ENCODE measurements at regions not wholly inside any gene's neighbourhood (a gene's known extent, or its start where the extent isn't known, plus 50 kb on each side); places are given as distances from the start of the nearest gene placed in this dataset.
"Not testable (repeated sequence)": the region's sequence is repeated elsewhere in the genome, so short reads cannot be mapped to it uniquely, and the experiment has no call there.

DNA sequence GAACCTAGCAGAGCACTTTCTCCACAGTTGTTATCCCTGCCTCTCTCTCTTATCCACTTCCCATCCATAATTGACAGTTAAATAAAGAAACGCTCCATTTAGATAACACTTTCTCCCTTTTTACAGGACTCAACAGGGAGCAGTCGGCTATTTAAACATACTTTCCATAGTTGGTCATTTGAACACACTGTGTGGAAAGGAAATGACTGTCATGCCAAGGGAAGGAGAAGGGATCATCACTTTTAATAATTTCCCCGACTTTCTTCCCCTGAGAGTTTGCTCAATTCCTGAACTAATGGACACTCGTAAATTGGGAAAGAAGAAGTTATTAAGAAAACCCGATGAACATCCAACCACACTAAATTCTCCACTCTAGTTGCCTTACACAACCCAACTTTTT is 400.8 kb upstream of the PTGER4 start:
- no peak for DNase-seq (ENCODE audit: low spot score)

DNA sequence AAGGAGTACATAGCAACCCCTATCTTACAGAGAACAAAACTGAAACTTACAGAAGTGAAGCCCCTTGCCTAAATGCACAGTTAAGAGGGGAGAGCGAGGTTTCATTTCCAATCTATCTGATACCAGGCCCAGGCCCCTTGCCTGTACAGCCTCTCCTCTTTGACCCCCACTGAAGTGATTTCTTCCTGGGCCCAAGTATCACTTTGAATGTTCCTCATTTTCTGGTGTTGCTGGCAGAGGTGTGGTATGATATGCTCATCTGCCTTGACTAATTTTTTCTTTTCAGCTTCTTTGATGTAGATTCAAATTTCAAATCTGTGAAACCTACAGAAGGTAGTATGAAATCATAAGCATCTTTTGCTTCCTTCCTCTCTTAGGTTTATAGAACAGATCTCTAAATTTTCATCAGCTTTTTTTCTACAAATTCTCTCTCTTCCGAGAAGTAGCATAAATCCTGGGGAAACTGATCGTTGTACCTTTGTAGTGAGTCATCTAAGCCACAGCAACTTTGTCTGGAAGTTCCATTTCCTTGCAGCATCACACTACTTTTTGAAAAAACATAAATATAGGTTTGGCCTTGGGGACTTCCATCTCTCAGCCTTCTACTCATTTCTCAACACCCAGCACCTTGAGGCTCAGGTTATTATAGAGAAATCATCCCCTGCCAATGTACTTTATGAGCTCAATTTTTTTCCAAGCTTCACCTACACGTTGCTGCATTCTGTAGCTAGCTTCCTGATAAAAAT is 402.4 kb upstream of the PTGER4 start:
- no peak for DNase-seq (ENCODE audit: low spot score)

DNA sequence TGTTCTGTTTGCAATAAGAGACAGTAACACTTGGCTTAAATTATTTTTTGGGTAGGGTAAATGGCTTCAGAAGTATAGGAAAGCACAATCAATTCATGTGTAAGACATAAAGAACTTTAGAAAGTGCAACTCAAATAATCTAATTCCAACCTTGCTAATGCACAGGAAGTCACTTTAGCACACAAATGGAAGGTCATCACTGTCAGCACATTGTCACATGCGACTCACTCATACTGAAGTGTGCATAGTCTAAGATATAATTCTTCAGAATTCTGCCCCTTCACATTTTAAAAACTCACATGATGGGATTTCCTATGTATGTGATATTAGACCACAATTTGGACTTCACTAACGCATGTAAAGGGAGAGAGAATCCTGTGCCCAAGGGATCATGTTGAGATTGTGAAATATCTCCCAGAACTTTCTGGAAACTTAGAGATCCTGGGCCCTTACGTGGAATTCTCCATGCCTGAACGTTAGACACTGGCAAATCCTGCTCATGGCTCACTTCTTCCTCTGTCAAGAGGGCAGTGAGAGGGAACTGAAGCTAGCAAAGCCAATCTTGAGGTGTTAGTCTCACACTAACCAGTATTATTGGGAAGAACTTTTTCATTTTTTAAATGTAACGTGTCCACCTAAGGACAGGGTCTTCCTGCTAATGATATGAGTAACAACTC is 403.2 kb upstream of the PTGER4 start:
- DNase-seq (ENCODE audit: low spot score), result no peak

DNA sequence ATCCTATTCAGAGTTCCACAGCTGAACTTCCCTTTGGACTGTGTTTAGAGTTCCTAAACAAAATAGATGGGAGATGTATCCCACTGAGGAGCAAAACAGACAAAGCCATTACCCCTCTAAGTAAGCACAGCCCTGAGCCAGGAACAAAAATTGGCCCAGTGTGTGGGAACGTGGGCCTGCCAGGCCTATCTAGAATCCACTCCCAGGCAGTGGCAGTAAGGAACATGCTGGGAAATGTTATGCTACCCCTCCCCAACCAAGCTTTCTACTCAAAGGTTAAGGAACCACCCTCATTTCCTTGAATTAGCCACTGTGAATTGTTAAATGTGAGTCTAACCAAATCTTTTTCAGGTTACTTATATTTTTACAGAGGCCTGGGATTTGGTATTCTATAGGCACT is 405.1 kb upstream of the PTGER4 start:
- no peak for DNase-seq (ENCODE audit: low spot score)

DNA sequence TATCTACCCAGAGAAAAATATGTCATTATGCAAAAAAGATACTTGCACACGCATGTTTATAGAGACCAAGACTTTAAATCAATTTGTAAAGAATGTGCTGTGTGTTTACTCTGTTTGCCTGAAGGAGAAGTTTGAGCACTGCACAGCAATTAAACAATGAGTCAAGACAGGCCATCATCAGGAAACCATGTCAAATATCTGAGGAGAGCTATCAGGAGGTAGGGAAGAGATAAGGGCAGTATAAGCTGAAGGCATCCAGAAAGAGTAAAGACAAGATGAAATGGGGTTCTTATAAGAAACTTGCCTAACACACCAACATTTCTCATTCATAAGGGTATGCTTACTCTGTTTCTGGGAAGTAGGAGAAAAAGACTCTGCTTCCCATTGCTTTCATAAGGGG is 405.8 kb upstream of the PTGER4 start:
- no peak for DNase-seq (ENCODE audit: low spot score)

- no peak for DNase-seq (ENCODE audit: low spot score)
Observed at GRCh38 chr5:40271476-40271875, 408.2 kb upstream of the PTGER4 start.

GRCh38 chr5:40270274-40270845 is 409.4 kb upstream of the PTGER4 start:
- DNase-seq (ENCODE audit: low spot score), result no peak

DNA sequence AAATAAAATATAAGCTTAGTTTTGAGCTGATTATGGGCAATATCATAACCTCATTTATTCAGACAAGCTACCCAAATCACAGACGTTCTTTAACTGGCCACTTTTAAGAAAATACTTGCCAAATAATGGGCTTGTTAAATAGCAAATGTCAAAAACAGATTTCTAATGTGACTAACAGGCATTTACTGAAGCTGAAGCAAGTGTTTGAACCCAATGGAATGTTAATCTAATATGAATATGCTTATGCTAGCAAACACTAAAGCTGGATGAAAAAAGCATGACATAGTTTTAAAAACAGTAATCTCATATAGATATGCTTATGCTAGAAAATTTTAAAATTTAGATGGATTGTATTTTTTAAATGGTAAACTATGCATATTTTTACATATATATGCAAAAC is 411.6 kb upstream of the PTGER4 start:
- DNase-seq (ENCODE audit: low spot score), result no peak

GRCh38 chr5:40266952-40267351 is 412.8 kb upstream of the PTGER4 start:
- no peak for DNase-seq (ENCODE audit: low spot score)

GRCh38 chr5:40261984-40262383 is 417.7 kb upstream of the PTGER4 start:
- DNase-seq (ENCODE audit: low spot score), result no peak

DNA sequence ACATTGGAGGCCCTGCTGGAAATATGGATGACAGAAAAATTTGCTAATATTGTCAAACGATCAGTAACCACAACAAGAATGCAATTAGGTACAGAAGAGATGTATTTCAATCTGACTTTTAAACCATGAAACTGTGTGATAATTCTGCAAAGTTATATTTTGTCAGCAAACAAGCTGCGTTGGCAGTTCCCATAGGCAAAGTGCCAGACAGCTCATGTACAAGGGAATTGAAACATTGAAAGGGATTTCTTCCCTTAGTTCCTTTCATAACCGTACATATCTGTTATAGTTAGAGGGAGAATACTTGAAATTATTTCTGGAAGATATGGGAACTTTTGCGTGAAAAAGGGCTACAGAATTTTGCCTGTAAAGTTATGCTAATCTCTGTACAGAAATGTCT is 419.4 kb upstream of the PTGER4 start:
- DNase-seq (ENCODE audit: low spot score), result no peak

- DNase-seq (ENCODE audit: low spot score), result no peak
Observed at GRCh38 chr5:40258222-40258621, 421.5 kb upstream of the PTGER4 start.

DNA sequence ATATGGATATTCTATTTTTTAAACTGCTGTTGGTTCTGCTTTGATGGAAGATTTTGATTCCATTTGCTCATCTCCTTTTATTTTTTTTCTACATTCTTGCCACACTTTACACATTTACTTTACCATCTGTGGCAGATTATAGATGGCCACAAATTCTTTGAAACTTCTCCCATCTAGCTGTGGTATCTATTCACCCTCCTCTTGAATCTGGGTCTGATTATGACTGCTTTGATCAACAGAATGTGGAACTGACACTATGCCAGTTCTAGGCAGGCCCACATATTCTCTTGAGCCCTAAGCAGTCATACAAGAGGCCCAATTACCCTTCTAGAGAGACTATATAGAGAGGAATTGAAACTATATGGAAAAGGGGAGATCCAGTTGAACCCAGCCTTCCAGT is 439.0 kb upstream of the PTGER4 start:
- no peak for DNase-seq (ENCODE audit: low spot score)

- DNase-seq (ENCODE audit: low spot score), result no peak
Observed at GRCh38 chr5:40240111-40240510, 439.6 kb upstream of the PTGER4 start.

DNA sequence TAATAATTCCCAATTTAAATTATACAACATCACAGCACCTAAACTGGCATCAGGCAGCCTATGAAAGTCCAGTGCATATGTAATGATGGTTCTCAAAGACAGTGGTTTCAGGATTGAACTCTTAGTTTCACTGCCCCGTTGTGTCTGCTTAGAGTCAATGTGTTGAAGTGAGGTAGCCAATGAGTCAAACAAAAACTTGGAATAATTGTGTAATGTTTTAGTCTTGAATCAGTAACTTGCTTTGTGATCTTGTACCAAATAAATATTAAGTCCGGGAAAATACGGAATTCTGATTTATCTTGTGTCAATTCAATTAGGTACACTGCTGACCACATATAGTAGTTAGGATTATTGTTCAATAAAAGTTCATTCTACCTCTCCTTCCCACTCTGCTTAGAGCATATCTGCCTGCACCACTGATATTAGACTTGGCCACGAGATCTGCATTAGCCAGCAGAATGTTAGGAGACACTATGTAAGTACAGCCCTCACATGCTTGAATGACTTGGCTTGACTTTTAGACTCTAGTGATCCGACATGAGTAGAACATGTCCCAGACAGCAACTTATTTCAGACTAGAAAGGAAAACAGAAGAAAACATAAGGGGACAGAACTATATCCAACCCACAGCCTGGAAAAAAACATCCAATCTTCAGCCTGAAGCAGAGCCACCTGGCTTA is 441.5 kb upstream of the PTGER4 start:
- DNase-seq (ENCODE audit: low spot score), result no peak

- no peak for DNase-seq (ENCODE audit: low spot score)
Observed at GRCh38 chr5:40235471-40236400, 444.0 kb upstream of the PTGER4 start.

GRCh38 chr5:40233268-40233667 is 446.4 kb upstream of the PTGER4 start:
- DNase-seq (ENCODE audit: low spot score), result no peak

DNA sequence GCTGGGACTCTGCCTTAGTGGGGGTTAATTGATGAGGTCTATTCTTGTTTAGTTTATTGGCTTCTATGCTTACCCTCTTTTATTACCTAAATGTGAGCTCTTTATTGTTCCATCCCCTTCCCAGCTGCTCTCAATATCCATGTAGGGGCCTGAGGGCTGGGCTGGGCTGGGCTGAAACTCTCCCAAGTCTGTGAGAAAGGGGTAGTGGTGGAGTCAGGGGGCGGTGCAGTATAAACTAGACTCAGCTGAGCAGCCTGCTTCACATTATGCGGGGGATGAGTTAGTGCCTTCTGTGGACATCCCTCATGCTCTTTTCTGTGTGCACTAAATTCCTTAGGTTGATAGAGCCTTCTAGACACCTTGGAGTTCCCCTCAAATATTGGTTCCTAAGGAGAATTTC is 451.8 kb upstream of the PTGER4 start:
- DNase-seq (ENCODE audit: low spot score), result no peak

- no peak for DNase-seq (ENCODE audit: low spot score)
Observed at GRCh38 chr5:40227366-40227765, 452.3 kb upstream of the PTGER4 start.

DNA sequence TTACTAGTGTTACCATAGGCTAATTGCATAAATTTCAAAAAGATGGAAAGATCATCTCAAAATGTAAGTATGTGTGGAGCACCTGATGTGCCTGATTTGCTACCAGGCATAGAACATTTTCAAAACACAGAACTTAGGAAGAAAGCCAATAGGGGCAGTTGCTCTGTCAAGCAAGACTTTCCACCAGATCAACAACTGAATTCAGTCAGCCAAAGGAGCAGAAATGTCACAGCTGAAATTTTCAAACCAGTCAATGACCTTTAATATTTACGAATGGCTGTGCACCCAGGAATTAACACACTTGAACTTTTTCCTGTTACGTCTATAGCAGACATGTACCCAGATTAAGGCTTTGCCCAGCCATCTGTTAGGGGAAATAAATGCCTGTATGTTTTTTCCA is 452.8 kb upstream of the PTGER4 start:
- no peak for DNase-seq (ENCODE audit: low spot score)

DNA sequence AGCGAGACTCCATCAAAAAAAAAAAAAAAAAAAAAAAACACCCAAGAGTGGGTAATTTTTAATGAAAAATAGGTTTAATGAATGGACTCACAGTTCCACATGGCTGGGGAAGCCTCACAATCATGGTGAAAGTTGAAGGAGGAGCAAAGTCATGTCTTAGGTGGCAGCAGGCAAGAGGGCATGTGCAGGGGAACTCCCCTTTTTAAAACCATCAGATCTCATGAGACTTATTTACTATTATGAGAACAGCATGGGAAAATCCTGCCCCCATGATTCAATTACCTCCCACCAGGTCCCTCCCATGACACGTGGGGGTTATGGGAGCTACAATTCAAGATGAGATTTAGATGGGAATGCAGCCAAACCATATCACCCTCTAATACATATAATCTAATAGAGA is 454.6 kb upstream of the PTGER4 start:
- DNase-seq (ENCODE audit: low spot score), result not testable (repeated sequence)

DNA sequence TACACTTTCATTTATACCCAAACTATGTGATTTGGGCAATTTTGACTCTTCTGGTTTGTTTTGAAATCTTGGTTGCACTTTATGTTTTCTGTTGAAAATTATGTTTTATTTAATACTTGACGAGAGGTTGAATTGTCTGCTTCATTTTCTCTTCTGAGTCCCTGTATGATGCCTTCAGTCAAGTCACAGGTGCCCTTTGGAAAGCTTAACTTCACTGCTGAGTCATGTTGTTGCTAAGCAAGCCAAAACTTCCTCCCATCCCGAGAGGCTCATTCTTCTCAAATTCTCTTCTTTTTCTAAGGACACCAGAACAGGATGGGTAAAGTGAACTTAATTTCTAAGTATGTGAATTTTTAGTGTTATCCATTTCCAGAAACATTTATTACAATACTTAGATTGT is 455.3 kb upstream of the PTGER4 start:
- no peak for DNase-seq (ENCODE audit: low spot score)

All from mucosa of gallbladder (tissue), 1 donor.